ENCODE measurements at regions not wholly inside any gene's neighbourhood (a gene's known extent, or its start where the extent isn't known, plus 50 kb on each side); places are given as distances from the start of the nearest gene placed in this dataset.

- no peaks in the 10 kb centered on the region for H3K79me2 ChIP-seq (ENCODE audit: low read depth)
- H3K4me2 ChIP-seq, result no peak overlapping the region
- DNase-seq (ENCODE audit: low spot score), result no peak
- H3K36me3 ChIP-seq, result no peaks in the 10 kb centered on the region
- H3K9me3 Mint-ChIP-seq, result peaks cover 9% of the 10 kb centered on the region
- H3K4me3 Mint-ChIP-seq, result no peak overlapping the region
- H3F3A ChIP-seq (ENCODE audit: low read depth), result no peaks in the 10 kb centered on the region
- no peak overlapping the region for H3K4me3 ChIP-seq
- H3K27me3 Mint-ChIP-seq (ENCODE audit: insufficient read depth, low read depth), result peaks cover 4% of the 10 kb centered on the region
- peaks cover 8% of the 10 kb centered on the region for H3K4me1 Mint-ChIP-seq
- peak overlapping the region; percentile 3 for H3K27ac Mint-ChIP-seq
- TF ChIP-seq, protein P1, sequence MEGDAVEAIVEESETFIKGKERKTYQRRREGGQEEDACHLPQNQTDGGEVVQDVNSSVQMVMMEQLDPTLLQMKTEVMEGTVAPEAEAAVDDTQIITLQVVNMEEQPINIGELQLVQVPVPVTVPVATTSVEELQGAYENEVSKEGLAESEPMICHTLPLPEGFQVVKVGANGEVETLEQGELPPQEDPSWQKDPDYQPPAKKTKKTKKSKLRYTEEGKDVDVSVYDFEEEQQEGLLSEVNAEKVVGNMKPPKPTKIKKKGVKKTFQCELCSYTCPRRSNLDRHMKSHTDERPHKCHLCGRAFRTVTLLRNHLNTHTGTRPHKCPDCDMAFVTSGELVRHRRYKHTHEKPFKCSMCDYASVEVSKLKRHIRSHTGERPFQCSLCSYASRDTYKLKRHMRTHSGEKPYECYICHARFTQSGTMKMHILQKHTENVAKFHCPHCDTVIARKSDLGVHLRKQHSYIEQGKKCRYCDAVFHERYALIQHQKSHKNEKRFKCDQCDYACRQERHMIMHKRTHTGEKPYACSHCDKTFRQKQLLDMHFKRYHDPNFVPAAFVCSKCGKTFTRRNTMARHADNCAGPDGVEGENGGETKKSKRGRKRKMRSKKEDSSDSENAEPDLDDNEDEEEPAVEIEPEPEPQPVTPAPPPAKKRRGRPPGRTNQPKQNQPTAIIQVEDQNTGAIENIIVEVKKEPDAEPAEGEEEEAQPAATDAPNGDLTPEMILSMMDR (IDR thresholded peaks at IDR 0.05), result no peak
- TF ChIP-seq EZH2 (IDR thresholded peaks at IDR 0.05) (no peak), EZH2phosphoT487 (IDR thresholded peaks at IDR 0.05) (no peak)
- peak overlapping the region; percentile 19 for H2AFZ ChIP-seq (replicated peaks)
- H3K9ac ChIP-seq, result no peak overlapping the region
- H3K27me3 ChIP-seq, result no peaks in the 10 kb centered on the region
- H3K36me3 Mint-ChIP-seq, result no peaks in the 10 kb centered on the region
- peaks cover 8% of the 10 kb centered on the region for H3K4me1 ChIP-seq
- H3K27ac ChIP-seq, result no peak overlapping the region
- H3K9me3 ChIP-seq (ENCODE audit: low read depth), result no peaks in the 10 kb centered on the region
- H4K20me1 ChIP-seq (ENCODE audit: low read depth), result no peaks in the 10 kb centered on the region
Measured at GRCh38 chr2:5250482-5250881, 441.7 kb upstream of the SOX11 start.

- Histone ChIP-seq H3K4me3 (no peak overlapping the region), H3K36me3 (no peaks in the 10 kb centered on the region), H3K27me3 (no peaks in the 10 kb centered on the region), H3K9ac (no peak overlapping the region), H3K27ac (no peak overlapping the region), H3K79me2 (ENCODE audit: low read depth) (no peaks in the 10 kb centered on the region), H3K4me1 (peaks cover 8% of the 10 kb centered on the region), H4K20me1 (ENCODE audit: low read depth) (no peaks in the 10 kb centered on the region), H2AFZ (replicated peaks) (peak overlapping the region; percentile 42), H3F3A (ENCODE audit: low read depth) (no peaks in the 10 kb centered on the region), H3K4me2 (no peak overlapping the region), H3K9me3 (ENCODE audit: low read depth) (no peaks in the 10 kb centered on the region)
- Mint-ChIP-seq H3K27ac (no peak overlapping the region), H3K4me3 (no peak overlapping the region), H3K4me1 (peaks cover 8% of the 10 kb centered on the region), H3K9me3 (peaks cover 10% of the 10 kb centered on the region), H3K36me3 (no peaks in the 10 kb centered on the region), H3K27me3 (ENCODE audit: insufficient read depth, low read depth) (peaks cover 6% of the 10 kb centered on the region)
- DNase-seq (ENCODE audit: low spot score), result no peak
- TF ChIP-seq EZH2phosphoT487 (IDR thresholded peaks at IDR 0.05), result no peak
- TF ChIP-seq, protein P1 (IDR thresholded peaks at IDR 0.05), result no peak
- no peak for TF ChIP-seq EZH2 (IDR thresholded peaks at IDR 0.05)
Measured at GRCh38 chr2:5253263-5253662, 438.9 kb upstream of the SOX11 start.

DNA sequence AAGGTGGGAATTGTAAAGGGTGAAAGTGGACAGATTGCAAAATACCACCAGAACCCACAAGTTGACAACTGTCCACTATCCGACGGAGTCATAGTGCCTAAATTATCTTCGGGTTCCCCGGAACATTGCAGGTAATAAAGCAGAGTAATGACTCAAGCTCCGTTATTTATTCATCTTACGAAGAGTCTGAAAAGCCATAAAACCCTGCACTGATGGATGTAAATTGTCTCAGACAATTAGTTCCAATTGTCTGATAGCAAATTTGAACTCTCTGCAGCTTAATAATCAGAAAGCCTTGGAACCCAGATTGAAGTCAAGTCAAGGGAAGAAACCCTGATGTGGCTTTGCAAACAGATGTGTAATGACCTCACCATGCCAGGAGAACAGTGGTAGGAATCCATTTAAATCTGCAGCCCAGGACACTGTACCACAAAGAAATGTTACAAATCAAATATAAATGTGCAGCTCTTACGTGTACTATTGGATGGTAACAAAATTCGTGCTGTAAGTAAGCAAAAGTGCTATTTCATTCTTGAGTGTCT, 437.3 kb upstream of the SOX11 start:
- no peak overlapping the region for H3K27ac ChIP-seq
- no peak for DNase-seq (ENCODE audit: low spot score)
- peaks cover 21% of the 10 kb centered on the region for H3K9me3 Mint-ChIP-seq
- H3K36me3 Mint-ChIP-seq, result no peaks in the 10 kb centered on the region
- peaks cover 8% of the 10 kb centered on the region for H3K4me1 Mint-ChIP-seq
- no peaks in the 10 kb centered on the region for H4K20me1 ChIP-seq (ENCODE audit: low read depth)
- H3K79me2 ChIP-seq (ENCODE audit: low read depth), result no peaks in the 10 kb centered on the region
- no peaks in the 10 kb centered on the region for H3F3A ChIP-seq (ENCODE audit: low read depth)
- no peak overlapping the region for H2AFZ ChIP-seq (replicated peaks)
- no peak for TF ChIP-seq EZH2 (IDR thresholded peaks at IDR 0.05)
- TF ChIP-seq, protein P1 (IDR thresholded peaks at IDR 0.05), result no peak
- no peak for TF ChIP-seq EZH2phosphoT487 (IDR thresholded peaks at IDR 0.05)
- no peaks in the 10 kb centered on the region for H3K36me3 ChIP-seq
- H3K27me3 ChIP-seq, result no peaks in the 10 kb centered on the region
- no peak overlapping the region for H3K9ac ChIP-seq
- H3K9me3 ChIP-seq (ENCODE audit: low read depth), result no peaks in the 10 kb centered on the region
- peaks cover 6% of the 10 kb centered on the region for H3K27me3 Mint-ChIP-seq (ENCODE audit: insufficient read depth, low read depth)
- peaks cover 8% of the 10 kb centered on the region for H3K4me1 ChIP-seq
- H3K4me2 ChIP-seq, result no peak overlapping the region
- H3K4me3 ChIP-seq, result no peak overlapping the region
- H3K4me3 Mint-ChIP-seq, result no peak overlapping the region
- H3K27ac Mint-ChIP-seq, result no peak overlapping the region

All from neural progenitor cell (in vitro differentiated cells).